HG03108 (cell line): ENCODE measurements at regions not wholly inside any gene's neighbourhood (a gene's known extent, or its start where the extent isn't known, plus 50 kb on each side); places are given as distances from the start of the nearest gene placed in this dataset.
"Not testable (repeated sequence)": the region's sequence is repeated elsewhere in the genome, so short reads cannot be mapped to it uniquely, and the experiment has no call there.

Experiments used
- ATAC-seq: cut with Tn5 transposase; IDR thresholded peaks from one replicate; pipeline ENCODE4 v1.9.1; 2021; ENCODE audit warnings: moderate library complexity; ENCODE audit not compliant: unreplicated experiment

DNA sequence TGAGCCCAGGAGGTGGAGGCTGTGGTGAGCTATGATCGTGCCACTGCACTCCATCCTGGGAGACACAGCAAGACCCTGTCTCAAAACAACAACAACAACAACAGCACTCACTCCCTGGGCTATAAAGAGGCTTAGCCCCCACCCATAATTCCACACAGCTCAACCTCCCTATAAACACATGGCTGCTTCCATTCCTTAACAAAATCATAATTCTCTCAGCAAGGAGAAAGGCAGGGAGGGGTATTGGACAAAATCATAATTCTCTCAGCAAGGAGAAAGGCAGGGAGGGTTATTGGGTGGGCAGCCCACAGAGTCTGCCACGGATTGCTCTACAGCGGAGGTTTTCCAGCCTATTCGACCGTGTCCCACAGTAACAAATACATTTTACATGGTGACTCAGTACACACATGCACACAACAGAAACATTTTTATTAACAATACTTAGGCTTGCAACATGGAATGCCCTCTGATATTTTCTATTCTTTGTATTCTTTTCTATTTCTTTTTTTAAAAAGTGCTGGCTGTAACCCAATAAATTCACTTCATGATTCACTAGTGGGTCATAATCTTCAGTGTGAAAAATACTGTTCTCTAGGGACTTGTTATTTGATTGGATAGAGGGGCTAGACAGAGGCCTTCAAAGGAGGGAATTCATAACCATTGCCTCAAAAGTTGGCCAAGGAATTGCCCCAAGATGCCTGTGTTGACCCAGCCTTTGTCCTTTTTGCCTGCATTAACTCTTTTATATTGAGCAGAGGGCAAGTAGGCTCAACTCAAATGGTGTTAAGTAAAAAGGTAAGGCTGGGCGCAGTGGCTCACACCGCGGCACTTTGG is 50.6 kb upstream of the ZMYND8 start:
- no peak for ATAC-seq

DNA sequence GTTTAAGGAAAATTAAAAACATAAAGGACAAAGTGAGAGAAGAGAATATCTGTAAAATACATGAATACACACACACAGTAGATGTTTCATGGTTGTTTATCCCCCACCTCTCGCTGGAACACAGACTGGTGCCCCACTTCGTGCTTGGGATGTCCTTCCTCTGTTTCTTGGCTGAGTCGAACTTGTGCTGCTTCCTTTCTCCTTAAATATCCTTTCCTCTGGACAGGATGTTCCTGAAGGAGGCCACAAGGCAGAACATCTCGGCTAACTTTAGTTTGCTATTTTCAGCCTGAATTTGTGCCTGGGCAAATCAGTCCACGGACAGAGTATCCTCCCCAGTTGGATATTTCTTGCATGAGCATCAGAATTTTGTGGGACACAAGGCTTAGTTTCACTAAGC is 54.7 kb upstream of the ZMYND8 start:
- ATAC-seq = no peak

DNA sequence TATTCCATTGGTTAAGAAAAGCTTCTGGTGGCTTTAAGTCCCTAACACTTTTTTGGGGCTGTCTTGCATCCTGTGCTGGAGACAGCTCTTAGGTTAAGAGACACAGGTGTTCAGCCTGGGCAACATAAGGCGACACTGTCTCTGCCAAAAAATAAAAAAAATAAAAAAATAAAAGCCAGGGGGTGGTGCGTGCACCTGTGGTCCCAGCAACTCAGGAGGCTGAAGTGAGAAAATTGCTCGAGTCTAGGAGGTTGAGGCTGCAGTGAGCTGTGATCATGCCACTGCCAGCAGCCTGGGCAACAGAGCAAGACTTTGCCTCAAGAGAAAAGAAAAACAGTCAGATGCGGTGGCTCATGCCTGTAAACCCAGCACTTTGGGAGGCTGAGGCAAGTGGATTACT is 55.6 kb upstream of the ZMYND8 start:
- no peak for ATAC-seq

DNA sequence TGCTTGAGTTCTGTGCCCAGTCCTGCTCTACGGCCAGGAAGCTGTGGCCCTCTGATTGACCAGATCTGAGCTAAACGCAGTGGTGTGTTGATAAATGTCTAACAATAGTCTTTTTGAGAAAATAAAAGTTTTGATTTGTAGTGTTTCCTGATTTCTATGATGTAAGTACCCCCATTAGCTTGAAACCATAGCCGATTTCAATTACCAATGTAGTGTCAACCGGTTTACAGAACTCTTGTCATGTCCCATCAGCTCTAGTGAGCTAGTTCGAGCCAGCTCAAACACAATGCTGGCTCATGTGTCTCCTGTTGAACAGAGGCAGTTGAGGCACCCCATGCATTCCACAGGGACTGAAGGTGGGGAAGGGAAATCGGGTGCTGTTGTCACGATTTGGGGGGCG is 56.7 kb upstream of the ZMYND8 start:
- no peak for ATAC-seq

DNA sequence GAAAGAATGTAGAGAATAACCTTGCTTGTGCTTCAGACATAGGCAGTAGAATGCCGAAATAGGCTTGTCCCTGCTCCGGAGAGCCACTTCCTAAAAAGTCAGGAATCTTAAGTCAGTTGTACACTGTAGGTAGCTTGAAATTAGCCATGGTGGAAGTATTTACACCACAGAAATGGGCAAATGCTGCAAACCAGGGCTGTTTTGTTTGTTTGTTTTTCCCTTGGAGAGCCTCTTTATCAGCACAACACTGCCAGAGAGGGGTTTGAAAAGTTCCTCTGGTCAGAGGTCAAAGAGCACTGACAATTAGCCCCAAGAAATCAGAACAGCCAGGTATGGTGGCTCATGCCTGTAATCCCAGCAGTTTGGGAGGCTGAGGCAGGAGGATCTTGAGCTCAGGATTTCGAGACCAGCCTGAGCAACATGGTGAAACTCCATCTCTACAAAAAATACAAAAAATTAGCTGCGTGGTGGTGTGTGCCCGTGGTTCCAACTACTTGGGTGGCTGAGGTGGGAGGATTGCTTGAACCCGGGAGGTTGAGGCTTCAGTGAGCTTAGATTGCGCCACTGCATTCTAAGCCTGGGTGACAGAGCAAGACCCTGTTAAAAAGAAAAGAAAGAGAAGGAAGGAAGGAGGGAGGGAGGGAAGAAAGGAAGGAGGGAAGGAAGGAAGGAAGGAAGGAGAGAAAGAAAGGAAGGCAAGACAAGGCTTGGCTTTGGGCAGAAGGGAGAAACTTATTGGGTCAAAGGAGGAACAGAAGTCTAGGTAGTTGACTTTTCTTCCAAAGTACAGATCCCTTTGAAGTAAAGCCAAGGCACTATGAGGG is 61.0 kb upstream of the ZMYND8 start:
- ATAC-seq = no peak

DNA sequence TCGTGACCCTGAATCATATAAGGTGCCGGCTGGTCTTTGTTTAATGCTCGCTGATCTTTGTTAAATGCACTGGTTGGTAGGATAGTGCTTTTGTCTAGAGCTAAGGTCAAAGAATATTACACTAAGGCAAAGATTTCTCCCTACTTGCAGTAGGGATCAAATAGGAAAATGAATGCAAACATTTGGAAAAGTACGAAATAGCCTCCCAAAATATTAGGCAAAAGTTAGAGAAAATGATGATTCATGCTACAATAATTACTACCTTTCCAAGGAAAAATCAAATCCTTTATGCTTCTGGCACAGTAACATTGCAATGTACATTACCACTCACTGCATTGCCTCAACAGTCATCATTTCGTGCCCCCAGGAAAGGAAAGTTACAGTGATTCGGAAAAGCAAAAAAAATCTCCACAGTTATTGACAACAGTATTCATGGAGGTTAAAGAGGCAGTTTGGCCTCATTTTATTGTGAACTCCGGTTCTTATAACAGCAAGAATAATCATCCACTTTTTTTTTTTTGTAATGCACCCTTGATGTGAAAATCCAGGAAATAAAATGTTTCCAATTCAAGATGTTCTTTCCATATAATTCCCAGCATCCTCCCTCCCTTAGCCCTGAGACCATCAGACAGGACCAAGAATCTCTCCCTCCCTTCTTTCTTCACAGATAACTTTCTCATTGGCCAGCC is 61.7 kb upstream of the ZMYND8 start:
- ATAC-seq = no peak

DNA sequence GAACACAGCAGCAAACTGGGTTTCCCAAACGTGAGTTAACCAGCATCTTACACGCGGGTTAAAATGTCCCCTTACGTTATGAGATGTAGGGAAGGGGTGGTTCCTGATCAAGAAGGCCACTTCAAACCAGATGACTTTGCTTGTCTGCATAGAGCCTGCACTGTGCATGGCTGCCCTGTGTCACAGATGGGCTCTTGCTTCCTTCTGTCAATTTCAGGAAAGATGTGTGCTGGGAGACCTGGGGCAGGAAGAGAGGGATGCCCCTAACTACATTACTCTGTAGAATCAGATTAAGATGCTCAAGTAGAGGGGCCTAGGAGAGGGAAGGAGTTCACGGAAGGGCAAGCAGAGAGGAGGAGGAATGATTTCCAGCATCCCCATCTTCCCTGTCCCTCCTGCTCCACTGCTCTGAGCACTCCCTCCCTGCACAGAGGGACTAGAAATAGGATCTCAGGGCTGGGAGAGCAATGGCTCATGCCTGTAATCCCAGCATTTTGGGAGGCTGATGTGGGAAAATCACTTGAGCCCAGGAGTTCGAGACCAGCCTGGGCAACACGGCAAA is 63.5 kb upstream of the ZMYND8 start:
- no peak for ATAC-seq

DNA sequence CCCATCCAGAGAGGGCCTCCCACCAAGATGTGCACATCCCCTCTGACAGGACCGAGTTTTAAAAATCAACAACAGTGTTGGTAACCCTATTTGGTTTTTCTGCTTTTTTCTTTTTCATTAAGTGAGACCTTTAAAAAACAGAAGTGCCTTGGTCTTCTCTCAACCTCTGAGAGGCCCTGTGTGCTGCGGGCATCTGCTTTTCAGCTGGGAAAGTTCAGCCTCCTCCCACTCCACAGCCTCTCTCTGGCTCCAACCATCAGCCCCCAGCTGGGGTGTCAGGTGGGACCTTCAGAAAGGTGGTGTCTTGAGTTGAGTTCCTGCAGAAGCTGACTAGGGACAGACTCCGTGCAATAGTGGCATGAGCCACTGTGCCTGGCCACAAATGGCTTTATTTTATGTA is 64.6 kb upstream of the ZMYND8 start:
- no peak for ATAC-seq

DNA sequence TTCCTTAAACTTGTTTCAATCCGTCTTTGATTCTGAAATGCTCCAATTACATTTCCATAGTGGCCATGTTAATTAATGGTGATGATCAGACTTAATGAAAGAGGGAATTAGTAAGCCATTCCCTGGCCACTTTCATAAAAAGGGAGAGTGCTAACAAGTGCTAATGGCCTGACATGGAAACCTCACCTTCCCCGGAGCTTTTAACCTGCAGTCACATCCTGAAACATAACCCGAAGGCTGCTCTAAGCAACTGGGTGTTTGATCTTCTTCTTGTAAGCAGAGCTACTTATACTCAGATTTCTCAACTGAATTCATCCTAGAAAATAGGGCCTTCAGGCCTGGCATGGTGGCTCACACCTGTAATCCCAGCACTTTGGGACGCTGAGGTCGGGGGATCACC is 67.1 kb upstream of the ZMYND8 start:
- no peak for ATAC-seq

DNA sequence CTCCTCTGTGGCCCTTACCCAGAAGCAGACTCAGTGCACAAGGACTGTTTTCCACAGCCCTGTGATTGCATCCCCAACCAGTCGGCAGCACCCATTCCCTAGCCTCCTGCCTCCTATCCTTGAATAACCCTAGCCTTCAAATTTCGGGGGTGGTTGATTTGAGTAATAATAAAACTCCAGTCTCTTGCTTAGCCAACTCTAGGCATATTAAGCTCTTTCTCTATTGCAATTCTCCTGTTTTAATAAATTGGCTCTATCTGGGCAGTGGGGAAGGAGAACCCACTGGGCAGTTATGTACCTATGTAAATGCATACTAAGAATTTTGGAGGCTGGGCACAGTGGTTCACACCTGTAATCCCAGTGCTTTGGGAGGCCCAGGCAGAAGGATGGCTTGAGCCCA is 70.6 kb upstream of the ZMYND8 start:
- no peak for ATAC-seq

DNA sequence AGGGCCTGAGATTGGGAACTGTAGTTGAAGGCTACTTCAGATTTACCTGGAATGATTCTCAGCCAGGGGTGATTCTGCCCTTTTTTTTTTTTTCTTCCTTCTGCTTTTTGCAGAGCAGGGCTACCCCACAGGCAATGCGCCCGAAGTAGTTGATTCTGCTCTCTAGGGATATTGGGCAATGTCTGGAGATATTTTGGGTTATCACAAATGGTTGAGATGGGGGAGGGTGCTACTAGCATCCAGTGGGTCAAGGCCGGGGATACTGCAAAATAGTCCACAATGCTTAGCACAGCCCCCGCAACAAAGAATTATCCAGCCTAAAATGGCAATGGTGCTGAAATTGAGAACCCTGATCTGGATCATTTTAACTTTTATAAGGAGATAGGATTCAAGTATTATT is 71.2 kb upstream of the ZMYND8 start:
- no peak for ATAC-seq

DNA sequence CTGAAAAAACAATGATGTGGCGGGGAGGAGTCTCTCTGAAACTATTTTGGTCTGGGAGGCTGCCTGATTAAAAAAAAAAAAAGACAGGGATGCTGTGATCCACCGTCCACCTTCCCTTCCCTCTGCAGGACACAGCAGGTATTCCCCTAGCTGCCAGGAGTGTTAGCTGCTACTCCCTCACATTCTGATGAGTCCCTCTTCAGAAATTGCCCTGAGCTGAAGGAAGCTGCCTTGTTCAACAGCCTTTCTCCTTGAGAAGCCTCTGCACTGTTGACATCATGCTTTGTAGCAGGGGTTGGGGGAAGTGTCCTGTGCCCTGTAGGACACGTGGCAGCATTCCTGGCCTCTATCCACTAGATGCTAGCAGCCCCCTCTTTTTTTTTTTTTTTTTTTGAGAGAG is 71.7 kb upstream of the ZMYND8 start:
- ATAC-seq = no peak

DNA sequence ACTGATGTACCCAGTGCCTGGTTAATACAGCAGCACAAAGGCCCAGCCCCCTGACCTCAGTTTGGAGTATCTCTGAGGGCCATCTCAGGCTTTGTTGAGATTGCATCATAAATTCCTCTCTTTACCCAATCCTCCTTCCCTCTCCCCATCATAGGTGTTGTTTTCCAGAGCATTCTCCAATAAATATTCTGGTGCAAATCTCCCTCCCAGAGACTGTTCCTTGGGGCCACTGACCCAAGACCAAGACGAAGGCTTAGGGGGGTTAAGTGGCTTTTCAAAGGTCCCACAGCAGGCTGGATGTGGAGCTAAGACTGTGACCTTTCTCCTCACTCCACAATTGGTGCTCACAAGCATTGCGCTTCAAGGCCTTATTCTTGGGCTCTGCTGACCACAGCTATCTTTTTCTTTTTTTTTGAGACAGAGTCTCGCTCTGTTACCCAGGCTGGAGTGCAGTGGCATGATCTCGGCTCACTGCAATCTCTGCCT is 72.4 kb upstream of the ZMYND8 start:
- no peak for ATAC-seq

DNA sequence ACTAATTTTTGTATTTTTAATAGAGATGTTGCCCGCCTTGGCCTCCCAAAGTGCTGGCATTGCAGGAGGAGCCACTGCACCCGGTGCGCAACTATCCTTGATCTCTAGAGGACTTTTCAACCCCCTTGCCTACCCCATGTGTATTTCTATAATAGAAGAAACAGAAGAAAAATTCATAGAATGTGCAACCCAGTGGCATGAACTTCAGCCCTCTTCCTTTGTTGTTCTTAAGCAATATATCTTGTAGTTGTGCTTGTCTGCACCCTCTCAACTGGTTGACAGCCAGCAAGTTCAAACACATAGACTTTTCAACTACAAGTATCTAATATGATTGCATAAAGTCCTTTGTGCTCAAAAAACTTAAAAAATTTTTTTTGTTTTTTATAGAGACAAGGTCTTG is 72.3 kb upstream of the NCOA3 start:
- ATAC-seq = no peak

DNA sequence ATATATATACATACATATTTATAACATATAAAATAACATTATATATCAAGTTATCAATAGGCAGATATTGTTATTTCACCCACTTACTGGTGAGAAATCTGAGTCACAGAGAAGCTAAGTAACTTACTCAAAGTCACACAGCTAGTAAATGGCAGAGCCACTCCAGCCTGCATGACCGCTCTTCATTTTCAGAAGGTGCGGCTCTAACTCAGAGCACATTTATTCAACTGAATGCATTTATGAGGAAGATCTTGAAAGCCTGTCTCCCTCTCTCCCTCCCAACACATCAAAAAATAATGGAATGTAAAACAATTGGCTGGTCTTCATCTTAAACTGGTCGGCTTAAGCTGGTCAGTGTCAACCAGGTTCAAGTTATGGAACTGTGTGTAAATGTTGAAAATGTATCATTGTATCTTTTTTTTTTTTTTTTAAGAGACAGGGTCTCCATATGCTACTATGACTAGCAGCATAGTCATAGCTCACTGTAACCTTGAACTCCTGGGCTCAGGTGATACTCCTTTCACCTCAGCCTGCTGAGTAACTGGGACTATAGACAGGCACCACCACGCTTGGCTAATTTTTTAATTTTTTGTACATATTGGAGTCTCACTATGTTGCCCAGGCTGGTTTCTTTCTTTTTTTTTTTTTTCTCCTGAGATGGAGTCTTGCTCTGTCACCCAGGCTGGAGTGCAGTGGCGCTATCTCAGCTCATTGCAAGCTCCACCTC is 70.7 kb upstream of the NCOA3 start:
- no peak for ATAC-seq

DNA sequence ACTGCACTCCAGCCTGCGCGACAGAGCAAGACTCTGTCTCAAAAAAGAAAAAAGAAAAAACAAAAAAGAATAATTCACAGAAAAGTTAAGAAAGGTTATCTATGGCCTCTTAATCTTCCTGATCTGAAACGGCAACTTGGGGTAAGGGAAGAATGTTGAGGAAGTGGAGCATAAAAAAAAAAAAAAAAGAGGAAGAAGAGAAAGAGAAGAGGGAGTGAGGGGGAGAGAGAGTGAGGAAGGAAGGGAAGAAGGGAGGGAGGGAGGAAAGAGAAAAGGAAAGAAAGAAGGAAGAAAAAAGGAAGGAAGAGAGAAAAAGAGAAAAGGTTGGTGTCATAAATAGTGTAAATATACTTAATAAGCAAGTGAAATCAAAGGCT is 68.9 kb upstream of the NCOA3 start:
- no peak for ATAC-seq

DNA sequence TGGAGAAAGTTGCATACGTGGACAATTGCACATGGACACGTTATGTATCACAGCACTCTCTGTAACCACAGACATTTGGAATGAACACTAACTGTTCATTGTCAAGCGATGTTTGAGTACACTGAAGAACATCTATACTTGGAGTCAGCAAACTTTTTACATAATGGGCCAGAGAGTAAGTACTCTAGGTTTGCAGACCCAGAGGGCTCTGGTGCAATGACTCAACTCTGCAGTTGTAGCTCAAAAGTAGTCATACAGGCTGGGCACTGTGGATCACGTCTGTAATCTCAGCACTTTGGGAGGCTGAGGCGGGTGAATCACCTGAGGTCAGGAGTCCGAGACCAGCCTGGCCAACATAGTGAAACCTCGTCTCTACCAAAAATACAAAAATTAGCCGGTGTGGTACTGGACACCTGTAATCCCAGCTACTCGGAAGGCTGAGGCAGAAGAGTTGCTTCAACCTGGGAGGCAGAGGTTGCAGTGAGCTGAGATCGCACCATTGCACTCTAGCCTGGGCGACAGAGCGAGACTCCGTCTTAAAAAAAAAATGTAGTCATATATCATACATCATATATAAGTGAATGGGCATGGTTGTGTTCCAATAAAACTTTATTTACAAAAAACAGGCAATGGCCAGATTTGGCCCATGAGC is 67.4 kb upstream of the NCOA3 start:
- not testable (repeated sequence) for ATAC-seq

DNA sequence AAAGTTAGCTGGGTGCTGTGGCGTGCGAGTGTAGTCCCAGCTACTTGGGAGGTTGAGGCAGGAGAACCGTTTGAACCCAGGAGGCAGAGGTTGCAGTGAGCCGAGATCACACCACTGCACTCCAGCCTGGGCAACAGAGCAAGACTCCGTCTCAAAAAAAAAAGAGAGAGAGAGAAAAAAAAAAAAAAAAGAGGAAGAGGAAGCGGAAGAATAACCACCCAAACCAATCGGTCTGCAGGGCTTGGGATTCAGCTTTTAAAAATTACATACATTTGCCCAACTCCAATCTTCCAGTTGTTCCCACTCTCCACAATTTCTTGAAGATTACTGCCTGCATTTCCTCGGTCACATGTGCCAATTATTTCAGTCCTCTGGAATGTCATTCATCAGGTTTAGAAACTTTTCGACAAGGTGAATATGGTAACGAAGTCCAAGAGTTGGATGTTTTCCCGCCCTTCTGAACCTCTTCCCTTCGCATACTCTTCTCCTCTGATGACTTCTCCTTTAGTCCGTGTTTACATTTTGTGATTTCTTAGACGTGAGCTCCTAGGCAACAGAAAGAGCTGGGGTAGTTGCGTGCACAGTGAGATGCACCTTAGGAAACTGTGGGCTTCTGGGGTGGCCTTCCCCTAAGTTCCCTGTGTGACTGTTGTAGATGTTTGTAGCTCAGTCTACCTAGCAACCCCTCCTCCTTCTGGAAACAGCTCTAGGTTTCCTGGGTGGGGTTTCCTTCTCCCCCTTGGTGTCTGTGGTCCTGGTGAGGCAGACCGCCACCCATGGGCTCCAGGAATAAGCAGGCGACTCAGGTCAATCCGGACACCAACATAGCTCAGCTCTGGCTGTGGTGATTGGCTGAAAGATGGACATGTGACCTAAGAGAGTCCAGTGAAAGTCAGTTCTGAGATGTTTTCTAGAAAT is 63.0 kb upstream of the NCOA3 start:
- ATAC-seq = peak; percentile 42
